ENCODE measurements at regions not wholly inside any gene's neighbourhood (a gene's known extent, or its start where the extent isn't known, plus 50 kb on each side); places are given as distances from the start of the nearest gene placed in this dataset.

GRCh38 chr13:82436099-82436585, 1446.1 kb downstream of the SLITRK1 start:
- Histone ChIP-seq H3K27me3 (no peaks in the 10 kb centered on the region), H3K36me3 (no peaks in the 10 kb centered on the region), H3K4me1 (no peaks in the 10 kb centered on the region), H3K4me3 (no peak overlapping the region), H3K27ac (no peak overlapping the region), H3K9me3 (peaks cover 0 to 10% (median 0%) of the 10 kb centered on the region in 4 donors)
- ATAC-seq (ENCODE audit: low FRiP score in 2 of 2) (no peak), DNase-seq (no peak)
- TF ChIP-seq EP300 (IDR thresholded peaks at IDR 0.05) (no peak), POLR2AphosphoS5 (IDR thresholded peaks at IDR 0.05) (no peak), POLR2A (IDR thresholded peaks at IDR 0.05) (no peak), CTCF (IDR thresholded peaks at IDR 0.05) (no peak)
- 93 to 94% methylated on average over 1 of the region's 1 CpG for WGBS, 2 donors

- DNase-seq (no peak), ATAC-seq (ENCODE audit: low FRiP score in 2 of 2) (no peak)
- 78 to 79% methylated on average over 2 of the region's 2 CpGs for WGBS, 2 donors
- Histone ChIP-seq H3K27ac (no peak overlapping the region), H3K36me3 (no peaks in the 10 kb centered on the region), H3K4me3 (no peak overlapping the region), H3K4me1 (no peaks in the 10 kb centered on the region), H3K27me3 (no peaks in the 10 kb centered on the region), H3K9me3 (peaks cover 0 to 3% (median 0%) of the 10 kb centered on the region in 4 donors)
- TF ChIP-seq CTCF (IDR thresholded peaks at IDR 0.05) = no peak
- TF ChIP-seq EP300 (IDR thresholded peaks at IDR 0.05) = no peak
- TF ChIP-seq POLR2A (IDR thresholded peaks at IDR 0.05) = no peak
- no peak for TF ChIP-seq POLR2AphosphoS5 (IDR thresholded peaks at IDR 0.05)
These were observed 1449.3 kb downstream of the SLITRK1 start for GRCh38 chr13:82432949-82433348.

GRCh38 chr13:82412749-82413148, 1469.5 kb downstream of the SLITRK1 start:
- Histone ChIP-seq H3K27me3 (no peaks in the 10 kb centered on the region), H3K4me3 (no peak overlapping the region), H3K27ac (no peak overlapping the region), H3K36me3 (no peaks in the 10 kb centered on the region), H3K4me1 (no peaks in the 10 kb centered on the region), H3K9me3 (no peaks in the 10 kb centered on the region)
- DNase-seq (no peak), ATAC-seq (ENCODE audit: low FRiP score in 2 of 2) (no peak)
- TF ChIP-seq EP300 (IDR thresholded peaks at IDR 0.05) = no peak
- TF ChIP-seq POLR2A (IDR thresholded peaks at IDR 0.05) = no peak
- no peak for TF ChIP-seq CTCF (IDR thresholded peaks at IDR 0.05)
- TF ChIP-seq POLR2AphosphoS5 (IDR thresholded peaks at IDR 0.05) = no peak
- 54 to 62% methylated on average over 5 of the region's 5 CpGs for WGBS, 2 donors

GRCh38 chr13:82407321-82407720, 1475.0 kb downstream of the SLITRK1 start:
- no peak for ATAC-seq (ENCODE audit: low FRiP score in 2 of 2)
- Histone ChIP-seq H3K27ac (no peak overlapping the region), H3K4me3 (no peak overlapping the region), H3K9me3 (no peaks in the 10 kb centered on the region), H3K36me3 (no peaks in the 10 kb centered on the region), H3K4me1 (no peaks in the 10 kb centered on the region), H3K27me3 (no peaks in the 10 kb centered on the region)
- DNase-seq = no peak
- TF ChIP-seq EP300 (IDR thresholded peaks at IDR 0.05) (no peak), CTCF (IDR thresholded peaks at IDR 0.05) (no peak), POLR2AphosphoS5 (IDR thresholded peaks at IDR 0.05) (no peak)
- 81 to 87% methylated on average over 4 of the region's 4 CpGs for WGBS, 2 donors

DNA sequence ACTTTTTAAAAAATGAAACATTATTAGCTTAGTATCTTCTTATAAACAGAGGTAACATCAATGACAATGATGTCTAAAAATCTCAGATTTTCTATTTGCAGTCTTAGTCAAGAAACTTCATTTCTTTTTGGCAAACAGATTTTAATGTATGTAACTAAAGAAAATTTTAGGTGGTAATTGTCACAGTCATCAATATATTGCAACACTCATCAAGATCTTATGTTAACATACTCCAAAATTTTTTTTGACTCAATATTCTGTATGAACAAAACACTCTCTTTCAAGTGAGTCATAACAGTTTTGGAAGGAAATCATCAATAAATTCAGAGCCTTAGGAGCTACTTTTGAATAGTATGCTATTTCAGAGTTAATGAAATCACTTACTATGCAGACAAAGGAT, 1507.6 kb downstream of the SLITRK1 start:
- Histone ChIP-seq H3K4me1 (no peaks in the 10 kb centered on the region), H3K9me3 (no peaks in the 10 kb centered on the region), H3K4me3 (no peak overlapping the region), H3K27ac (no peak overlapping the region), H3K27me3 (no peaks in the 10 kb centered on the region), H3K36me3 (no peaks in the 10 kb centered on the region)
- DNase-seq (no peak), ATAC-seq (ENCODE audit: low FRiP score in 2 of 2) (no peak)
- TF ChIP-seq POLR2A (IDR thresholded peaks at IDR 0.05) (no peak), CTCF (IDR thresholded peaks at IDR 0.05) (no peak), POLR2AphosphoS5 (IDR thresholded peaks at IDR 0.05) (no peak), EP300 (IDR thresholded peaks at IDR 0.05) (no peak)

Data from upper lobe of left lung (tissue), 6 donors.